ENCODE measurements at regions not wholly inside any gene's neighbourhood (a gene's known extent, or its start where the extent isn't known, plus 50 kb on each side); places are given as distances from the start of the nearest gene placed in this dataset.

DNA sequence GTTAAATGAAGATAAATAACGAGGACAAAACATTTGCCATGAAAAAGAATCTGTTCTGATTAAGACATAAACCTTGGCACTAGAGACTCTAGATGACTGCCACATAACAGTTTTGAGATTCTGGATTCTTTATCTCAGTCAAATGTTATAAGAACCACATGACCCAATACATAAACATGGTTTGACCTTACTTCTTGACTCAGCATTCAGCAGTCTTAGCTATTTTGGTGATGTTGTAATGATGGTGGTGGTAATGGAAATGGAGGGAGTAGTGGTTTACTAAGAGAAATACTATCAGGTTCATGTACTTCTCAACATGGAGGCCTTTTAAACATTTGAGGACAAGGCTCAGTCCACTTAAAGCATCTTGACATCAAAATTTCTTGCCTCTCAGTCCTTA is 925.4 kb downstream of the CDH11 start:
- H3K27me3 ChIP-seq: no peaks in the 10 kb centered on the region
- intact Hi-C loops (cut with DNase I; ENCODE audit: low total_unique reads) (no loop called here), in situ Hi-C loops (cut with MboI; ENCODE audit: low pct_ligation_motif_present in 1 of 4, low pct_unique_long_range_greater_than_20kb in 1 of 4, low sequenced_read_pairs in 3 of 4) (no loop called here)
- no peak overlapping the region for H3K4me3 ChIP-seq
- no peaks in the 10 kb centered on the region for H3K36me3 ChIP-seq
- no peak overlapping the region for H3K27ac ChIP-seq
- no peaks in the 10 kb centered on the region for H3K9me3 ChIP-seq
- 51 to 67% methylated on average over 1 of the region's 1 CpG for WGBS, 2 donors (ENCODE audit: low coverage in 1 of 2)
- H3K4me1 ChIP-seq: no peaks in the 10 kb centered on the region
- no peak for DNase-seq
- no peak for TF ChIP-seq POLR2A (IDR thresholded peaks at IDR 0.05)
- TF ChIP-seq CTCF (IDR thresholded peaks at IDR 0.05): no peak
- TF ChIP-seq POLR2AphosphoS5 (IDR thresholded peaks at IDR 0.05): no peak
- no peak for TF ChIP-seq EP300 (IDR thresholded peaks at IDR 0.05; ENCODE audit: low read depth)

- no peaks in the 10 kb centered on the region for H3K9me3 ChIP-seq
- H3K4me3 ChIP-seq: no peak overlapping the region
- no peak for TF ChIP-seq CTCF (IDR thresholded peaks at IDR 0.05)
- TF ChIP-seq EP300 (IDR thresholded peaks at IDR 0.05; ENCODE audit: low read depth): no peak
- TF ChIP-seq POLR2AphosphoS5 (IDR thresholded peaks at IDR 0.05): no peak
- no peak for TF ChIP-seq POLR2A (IDR thresholded peaks at IDR 0.05)
- DNase-seq: no peak
- no peaks in the 10 kb centered on the region for H3K4me1 ChIP-seq
- H3K27me3 ChIP-seq: no peaks in the 10 kb centered on the region
- intact Hi-C loops (cut with DNase I; ENCODE audit: low total_unique reads): no loop called here
- 68 to 91% methylated on average over 3 of the region's 3 CpGs for WGBS, 2 donors (ENCODE audit: low coverage in 1 of 2)
- in situ Hi-C loops (cut with MboI; ENCODE audit: low pct_ligation_motif_present in 1 of 4, low pct_unique_long_range_greater_than_20kb in 1 of 4, low sequenced_read_pairs in 3 of 4): no loop called here
- H3K27ac ChIP-seq: no peak overlapping the region
- no peaks in the 10 kb centered on the region for H3K36me3 ChIP-seq
These were observed 935.9 kb downstream of the CDH11 start for GRCh38 chr16:64185954-64186353.

GRCh38 chr16:64184156-64184555 is 937.7 kb downstream of the CDH11 start:
- no peaks in the 10 kb centered on the region for H3K36me3 ChIP-seq
- intact Hi-C loops (cut with DNase I; ENCODE audit: low total_unique reads) (no loop called here), in situ Hi-C loops (cut with MboI; ENCODE audit: low pct_ligation_motif_present in 1 of 4, low pct_unique_long_range_greater_than_20kb in 1 of 4, low sequenced_read_pairs in 3 of 4) (no loop called here)
- no peak overlapping the region for H3K4me3 ChIP-seq
- H3K9me3 ChIP-seq: no peaks in the 10 kb centered on the region
- H3K27me3 ChIP-seq: no peaks in the 10 kb centered on the region
- H3K27ac ChIP-seq: no peak overlapping the region
- no peaks in the 10 kb centered on the region for H3K4me1 ChIP-seq
- TF ChIP-seq POLR2AphosphoS5 (IDR thresholded peaks at IDR 0.05) (no peak), POLR2A (IDR thresholded peaks at IDR 0.05) (no peak), CTCF (IDR thresholded peaks at IDR 0.05) (no peak), EP300 (IDR thresholded peaks at IDR 0.05; ENCODE audit: low read depth) (no peak)
- DNase-seq: no peak

DNA sequence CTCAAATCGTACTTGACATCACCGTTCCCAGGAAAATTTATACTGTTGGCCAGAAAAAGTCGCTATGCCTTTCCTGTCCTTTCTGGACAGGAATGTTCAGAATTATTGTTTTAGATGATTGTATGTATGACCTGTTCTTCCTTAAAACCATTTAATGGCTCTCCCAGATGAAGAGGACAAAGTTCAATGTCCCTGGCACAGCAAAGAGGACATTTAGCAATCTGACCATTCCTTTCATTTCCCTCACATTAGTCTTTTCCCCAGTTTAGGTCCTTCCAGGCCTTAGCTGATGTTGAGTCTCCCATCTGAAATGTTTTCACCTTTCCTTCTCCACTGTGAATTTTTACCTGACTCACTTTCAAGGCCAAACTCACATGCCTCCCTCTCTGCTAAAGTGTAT is 938.9 kb downstream of the CDH11 start:
- in situ Hi-C loops (cut with MboI; ENCODE audit: low pct_ligation_motif_present in 1 of 4, low pct_unique_long_range_greater_than_20kb in 1 of 4, low sequenced_read_pairs in 3 of 4) (no loop called here), intact Hi-C loops (cut with DNase I; ENCODE audit: low total_unique reads) (no loop called here)
- no peak overlapping the region for H3K4me3 ChIP-seq
- H3K9me3 ChIP-seq: peaks cover 6 to 7% of the 10 kb centered on the region in 2 donors
- no peaks in the 10 kb centered on the region for H3K27me3 ChIP-seq
- no peak overlapping the region for H3K27ac ChIP-seq
- 83 to 89% methylated on average over 3 of the region's 3 CpGs for WGBS, 2 donors (ENCODE audit: low coverage in 1 of 2)
- H3K4me1 ChIP-seq: no peaks in the 10 kb centered on the region
- no peak for TF ChIP-seq CTCF (IDR thresholded peaks at IDR 0.05)
- no peak for DNase-seq
- H3K36me3 ChIP-seq: no peaks in the 10 kb centered on the region

Data from transverse colon (tissue), 4 donors.